MM.1S (cell line): ENCODE measurements at regions not wholly inside any gene's neighbourhood (a gene's known extent, or its start where the extent isn't known, plus 50 kb on each side); places are given as distances from the start of the nearest gene placed in this dataset.

ENCODE experiments used
- CTCF ChIP-seq: fragments of 300-600 bp; sonication (generic); IDR thresholded peaks from 2 replicates; pipeline ENCODE4 v1.5.1; 2016; ENCODE audit warnings: antibody characterized with exemption, low read length, mixed read lengths
- EZH2 ChIP-seq: fragments of 300-600 bp; sonication (generic); optimal IDR thresholded peaks from 2 replicates; pipeline ENCODE3; 2017; ENCODE audit warnings: low read depth, mild to moderate bottlenecking, antibody characterized with exemption, low read length, mixed read lengths
- EZH2phosphoT487 ChIP-seq: fragments of 300-600 bp; sonication (generic); IDR thresholded peaks from 2 replicates; pipeline ENCODE4 v1.6.1; 2018; ENCODE audit warnings: antibody characterized with exemption, low read length

GRCh38 chr4:31022702-31023101 is 302.5 kb downstream of the PCDH7 start:
- TF ChIP-seq EZH2phosphoT487 (no peak), EZH2 (no peak), CTCF (no peak)
